Activated T-cell treated with anti-CD3 and anti-CD28 coated beads, Interleukin-2, amount 50 U/mL, for 24 hours (primary cell): ENCODE measurements at regions not wholly inside any gene's neighbourhood (a gene's known extent, or its start where the extent isn't known, plus 50 kb on each side); places are given as distances from the start of the nearest gene placed in this dataset.

Source experiments
- DNase-seq: peaks from one replicate; pipeline ENCODE4 v3.0.0-alpha.2; 2020
- H3K27ac Mint-ChIP-seq: 2 replicates; pipeline ENCODE4 v1.8.0; 2020; ENCODE audit warnings: mild to moderate bottlenecking, mixed read lengths
- H3K27me3 Mint-ChIP-seq: 2 replicates; pipeline ENCODE4 v1.8.0; 2020; ENCODE audit warnings: mixed read lengths
- H3K36me3 Mint-ChIP-seq: 2 replicates; pipeline ENCODE4 v1.8.0; 2020; ENCODE audit warnings: low read depth, mixed read lengths
- H3K4me1 Mint-ChIP-seq: 2 replicates; pipeline ENCODE4 v1.8.0; 2020; ENCODE audit warnings: low read depth, mixed read lengths
- H3K4me3 Mint-ChIP-seq: 2 replicates; pipeline ENCODE4 v1.8.0; 2020; ENCODE audit warnings: mild to moderate bottlenecking, moderate library complexity, mixed read lengths
- H3K9me3 Mint-ChIP-seq: 2 replicates; pipeline ENCODE4 v1.8.0; 2020; ENCODE audit warnings: mixed read lengths

GRCh38 chr13:47798906-47799305 lies 202.2 kb downstream of the SUCLA2 start:
- Mint-ChIP-seq H3K4me1 (no peaks in the 10 kb centered on the region), H3K9me3 (no peaks in the 10 kb centered on the region), H3K27me3 (peaks cover 5% of the 10 kb centered on the region), H3K27ac (no peak overlapping the region), H3K4me3 (no peak overlapping the region), H3K36me3 (no peaks in the 10 kb centered on the region)
- DNase-seq = no peak

- Mint-ChIP-seq H3K4me3 (no peak overlapping the region), H3K27ac (no peak overlapping the region), H3K27me3 (peaks cover 7% of the 10 kb centered on the region), H3K9me3 (no peaks in the 10 kb centered on the region), H3K4me1 (no peaks in the 10 kb centered on the region), H3K36me3 (no peaks in the 10 kb centered on the region)
- no peak for DNase-seq
Observed at GRCh38 chr13:47798194-47798593, 202.9 kb downstream of the SUCLA2 start.

- Mint-ChIP-seq H3K27me3 (peaks cover 8% of the 10 kb centered on the region), H3K4me1 (no peaks in the 10 kb centered on the region), H3K4me3 (no peak overlapping the region), H3K27ac (no peak overlapping the region), H3K36me3 (no peaks in the 10 kb centered on the region), H3K9me3 (peaks cover 4% of the 10 kb centered on the region)
- DNase-seq = no peak
Observed at GRCh38 chr13:47796816-47797215, 204.3 kb downstream of the SUCLA2 start.

GRCh38 chr13:47794963-47795362 lies 206.1 kb downstream of the SUCLA2 start:
- H3K4me1 Mint-ChIP-seq = no peaks in the 10 kb centered on the region
- DNase-seq = no peak
- H3K27me3 Mint-ChIP-seq = peaks cover 8% of the 10 kb centered on the region
- no peak overlapping the region for H3K4me3 Mint-ChIP-seq
- peaks cover 20% of the 10 kb centered on the region for H3K9me3 Mint-ChIP-seq
- H3K27ac Mint-ChIP-seq = no peak overlapping the region
- H3K36me3 Mint-ChIP-seq = no peaks in the 10 kb centered on the region

- H3K27ac Mint-ChIP-seq = no peak overlapping the region
- no peak overlapping the region for H3K4me3 Mint-ChIP-seq
- no peaks in the 10 kb centered on the region for H3K36me3 Mint-ChIP-seq
- peaks cover 24% of the 10 kb centered on the region for H3K9me3 Mint-ChIP-seq
- no peak for DNase-seq
- H3K4me1 Mint-ChIP-seq = peaks cover 2% of the 10 kb centered on the region
- H3K27me3 Mint-ChIP-seq = peaks cover 8% of the 10 kb centered on the region
Observed at GRCh38 chr13:47790755-47791154, 210.3 kb downstream of the SUCLA2 start.

GRCh38 chr13:47788844-47789243 lies 212.2 kb downstream of the SUCLA2 start:
- peaks cover 24% of the 10 kb centered on the region for H3K9me3 Mint-ChIP-seq
- H3K4me3 Mint-ChIP-seq = no peak overlapping the region
- H3K27me3 Mint-ChIP-seq = peaks cover 3% of the 10 kb centered on the region
- H3K36me3 Mint-ChIP-seq = no peaks in the 10 kb centered on the region
- DNase-seq = no peak
- H3K4me1 Mint-ChIP-seq = peaks cover 2% of the 10 kb centered on the region
- H3K27ac Mint-ChIP-seq = no peak overlapping the region

GRCh38 chr13:47774671-47774994 lies 226.4 kb downstream of the SUCLA2 start:
- Mint-ChIP-seq H3K9me3 (peaks cover 9% of the 10 kb centered on the region), H3K27me3 (peaks cover 11% of the 10 kb centered on the region), H3K4me1 (no peaks in the 10 kb centered on the region), H3K27ac (no peak overlapping the region), H3K36me3 (no peaks in the 10 kb centered on the region), H3K4me3 (no peak overlapping the region)
- no peak for DNase-seq

GRCh38 chr13:47764817-47765216 lies 236.3 kb downstream of the SUCLA2 start:
- H3K27ac Mint-ChIP-seq = no peak overlapping the region
- no peak overlapping the region for H3K4me3 Mint-ChIP-seq
- no peak for DNase-seq
- H3K9me3 Mint-ChIP-seq = peaks cover 7% of the 10 kb centered on the region
- no peaks in the 10 kb centered on the region for H3K36me3 Mint-ChIP-seq
- peaks cover 7% of the 10 kb centered on the region for H3K27me3 Mint-ChIP-seq
- H3K4me1 Mint-ChIP-seq = no peaks in the 10 kb centered on the region

GRCh38 chr13:47757466-47758080 lies 243.5 kb downstream of the SUCLA2 start:
- H3K27ac Mint-ChIP-seq = no peak overlapping the region
- no peaks in the 10 kb centered on the region for H3K36me3 Mint-ChIP-seq
- H3K4me1 Mint-ChIP-seq = no peaks in the 10 kb centered on the region
- DNase-seq = no peak
- peaks cover 5% of the 10 kb centered on the region for H3K9me3 Mint-ChIP-seq
- H3K4me3 Mint-ChIP-seq = no peak overlapping the region
- peaks cover 8% of the 10 kb centered on the region for H3K27me3 Mint-ChIP-seq

- H3K4me1 Mint-ChIP-seq = no peaks in the 10 kb centered on the region
- DNase-seq = no peak
- H3K27ac Mint-ChIP-seq = no peak overlapping the region
- H3K4me3 Mint-ChIP-seq = no peak overlapping the region
- H3K9me3 Mint-ChIP-seq = peaks cover 2% of the 10 kb centered on the region
- no peaks in the 10 kb centered on the region for H3K36me3 Mint-ChIP-seq
- H3K27me3 Mint-ChIP-seq = no peaks in the 10 kb centered on the region
Observed at GRCh38 chr13:47747901-47748300, 253.2 kb downstream of the SUCLA2 start.

GRCh38 chr13:47726394-47726793 lies 274.7 kb downstream of the SUCLA2 start:
- Mint-ChIP-seq H3K4me1 (no peaks in the 10 kb centered on the region), H3K36me3 (no peaks in the 10 kb centered on the region), H3K27me3 (no peaks in the 10 kb centered on the region), H3K9me3 (peaks cover 8% of the 10 kb centered on the region), H3K4me3 (no peak overlapping the region), H3K27ac (no peak overlapping the region)
- DNase-seq = no peak

GRCh38 chr13:47723898-47724297 lies 277.2 kb downstream of the SUCLA2 start:
- H3K27ac Mint-ChIP-seq = no peak overlapping the region
- H3K36me3 Mint-ChIP-seq = no peaks in the 10 kb centered on the region
- H3K27me3 Mint-ChIP-seq = no peaks in the 10 kb centered on the region
- peaks cover 8% of the 10 kb centered on the region for H3K9me3 Mint-ChIP-seq
- DNase-seq = no peak
- H3K4me1 Mint-ChIP-seq = no peaks in the 10 kb centered on the region
- no peak overlapping the region for H3K4me3 Mint-ChIP-seq

GRCh38 chr13:47719164-47719563 lies 281.9 kb downstream of the SUCLA2 start:
- no peak overlapping the region for H3K4me3 Mint-ChIP-seq
- H3K27ac Mint-ChIP-seq = no peak overlapping the region
- H3K27me3 Mint-ChIP-seq = no peaks in the 10 kb centered on the region
- H3K9me3 Mint-ChIP-seq = no peaks in the 10 kb centered on the region
- no peaks in the 10 kb centered on the region for H3K36me3 Mint-ChIP-seq
- no peak for DNase-seq
- no peaks in the 10 kb centered on the region for H3K4me1 Mint-ChIP-seq

- no peak overlapping the region for H3K27ac Mint-ChIP-seq
- no peaks in the 10 kb centered on the region for H3K4me1 Mint-ChIP-seq
- no peaks in the 10 kb centered on the region for H3K36me3 Mint-ChIP-seq
- no peak overlapping the region for H3K4me3 Mint-ChIP-seq
- DNase-seq = no peak
- H3K9me3 Mint-ChIP-seq = peaks cover 2% of the 10 kb centered on the region
- H3K27me3 Mint-ChIP-seq = no peaks in the 10 kb centered on the region
Observed at GRCh38 chr13:47718556-47718955, 282.5 kb downstream of the SUCLA2 start.

- H3K27ac Mint-ChIP-seq = no peak overlapping the region
- peaks cover 5% of the 10 kb centered on the region for H3K4me1 Mint-ChIP-seq
- no peaks in the 10 kb centered on the region for H3K36me3 Mint-ChIP-seq
- H3K4me3 Mint-ChIP-seq = no peak overlapping the region
- peaks cover 4% of the 10 kb centered on the region for H3K9me3 Mint-ChIP-seq
- DNase-seq = no peak
- peaks cover 17% of the 10 kb centered on the region for H3K27me3 Mint-ChIP-seq
Observed at GRCh38 chr13:47708386-47708785, 292.7 kb downstream of the SUCLA2 start.

- Mint-ChIP-seq H3K9me3 (peaks cover 4% of the 10 kb centered on the region), H3K36me3 (no peaks in the 10 kb centered on the region), H3K27me3 (peaks cover 17% of the 10 kb centered on the region), H3K4me3 (no peak overlapping the region), H3K27ac (no peak overlapping the region), H3K4me1 (peaks cover 5% of the 10 kb centered on the region)
- DNase-seq = no peak
Observed at GRCh38 chr13:47707414-47707813, 293.7 kb downstream of the SUCLA2 start.
